ENCODE measurements at regions not wholly inside any gene's neighbourhood (a gene's known extent, or its start where the extent isn't known, plus 50 kb on each side); places are given as distances from the start of the nearest gene placed in this dataset.
"Not testable (repeated sequence)": the region's sequence is repeated elsewhere in the genome, so short reads cannot be mapped to it uniquely, and the experiment has no call there.

DNA sequence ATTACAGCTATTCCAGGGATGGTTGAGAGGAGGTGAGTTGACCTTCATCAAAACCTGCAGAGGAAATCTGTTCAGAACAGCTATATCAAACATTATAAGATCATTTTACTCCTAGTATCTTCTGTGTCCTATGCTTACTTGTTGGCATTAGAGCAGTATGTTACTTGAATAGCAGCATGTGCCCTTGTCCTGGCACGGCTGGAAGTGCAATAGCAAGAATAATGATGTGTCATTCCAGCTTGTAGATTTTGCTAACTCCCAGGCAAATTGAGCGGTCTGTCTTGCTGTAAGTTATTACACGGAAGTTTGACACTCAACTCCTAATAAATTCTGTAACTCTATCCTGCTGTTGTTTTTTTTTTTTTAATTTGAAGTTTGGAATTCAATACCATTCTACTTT is 385.5 kb downstream of the TENT5A start:
- in situ Hi-C loops (cut with MboI; ENCODE audit: low sequenced_read_pairs, unreplicated experiment) = no loop called here
- DNase-seq (ENCODE audit: low spot score) = no peak
- TF ChIP-seq, protein P1, sequence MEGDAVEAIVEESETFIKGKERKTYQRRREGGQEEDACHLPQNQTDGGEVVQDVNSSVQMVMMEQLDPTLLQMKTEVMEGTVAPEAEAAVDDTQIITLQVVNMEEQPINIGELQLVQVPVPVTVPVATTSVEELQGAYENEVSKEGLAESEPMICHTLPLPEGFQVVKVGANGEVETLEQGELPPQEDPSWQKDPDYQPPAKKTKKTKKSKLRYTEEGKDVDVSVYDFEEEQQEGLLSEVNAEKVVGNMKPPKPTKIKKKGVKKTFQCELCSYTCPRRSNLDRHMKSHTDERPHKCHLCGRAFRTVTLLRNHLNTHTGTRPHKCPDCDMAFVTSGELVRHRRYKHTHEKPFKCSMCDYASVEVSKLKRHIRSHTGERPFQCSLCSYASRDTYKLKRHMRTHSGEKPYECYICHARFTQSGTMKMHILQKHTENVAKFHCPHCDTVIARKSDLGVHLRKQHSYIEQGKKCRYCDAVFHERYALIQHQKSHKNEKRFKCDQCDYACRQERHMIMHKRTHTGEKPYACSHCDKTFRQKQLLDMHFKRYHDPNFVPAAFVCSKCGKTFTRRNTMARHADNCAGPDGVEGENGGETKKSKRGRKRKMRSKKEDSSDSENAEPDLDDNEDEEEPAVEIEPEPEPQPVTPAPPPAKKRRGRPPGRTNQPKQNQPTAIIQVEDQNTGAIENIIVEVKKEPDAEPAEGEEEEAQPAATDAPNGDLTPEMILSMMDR (IDR thresholded peaks at IDR 0.05; ENCODE audit: borderline replicate concordance, control extremely low read depth, extremely low read depth, insufficient read depth, missing control alignments) = no peak

- in situ Hi-C loops (cut with MboI; ENCODE audit: low sequenced_read_pairs, unreplicated experiment) = no loop called here
- TF ChIP-seq, protein P1 (IDR thresholded peaks at IDR 0.05; ENCODE audit: borderline replicate concordance, control extremely low read depth, extremely low read depth, insufficient read depth, missing control alignments) = no peak
- no peak for DNase-seq (ENCODE audit: low spot score)
Measured at GRCh38 chr6:81362246-81362645, 390.2 kb downstream of the TENT5A start.

GRCh38 chr6:81353262-81353661 is 399.2 kb downstream of the TENT5A start:
- DNase-seq (ENCODE audit: low spot score) = no peak
- in situ Hi-C loops (cut with MboI; ENCODE audit: low sequenced_read_pairs, unreplicated experiment) = no loop called here
- TF ChIP-seq, protein P1 (IDR thresholded peaks at IDR 0.05; ENCODE audit: borderline replicate concordance, control extremely low read depth, extremely low read depth, insufficient read depth, missing control alignments) = no peak

DNA sequence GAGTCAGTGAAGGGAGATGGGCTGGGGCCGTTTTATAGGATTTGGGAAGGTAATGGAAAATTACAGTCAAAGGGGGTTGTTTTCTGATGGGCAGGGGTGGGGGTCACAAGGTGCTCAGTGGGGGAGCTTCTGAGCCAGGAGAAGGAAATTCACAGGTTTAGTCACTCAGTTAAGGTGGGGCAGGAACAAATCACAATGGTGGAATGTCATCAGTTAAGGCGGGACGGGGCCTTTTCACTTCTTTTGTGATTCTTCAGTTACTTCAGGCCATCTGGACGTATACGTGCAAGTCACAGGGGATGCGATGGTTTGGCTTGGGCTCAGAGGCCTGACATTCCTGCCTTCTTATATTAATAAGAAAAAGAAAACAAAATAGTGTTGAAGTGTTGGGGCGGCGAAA is 408.5 kb downstream of the TENT5A start:
- in situ Hi-C loops (cut with MboI; ENCODE audit: low sequenced_read_pairs, unreplicated experiment) = not testable (repeated sequence)

GRCh38 chr6:81340946-81341345 is 411.5 kb downstream of the TENT5A start:
- DNase-seq (ENCODE audit: low spot score) = no peak
- TF ChIP-seq, protein P1 (IDR thresholded peaks at IDR 0.05; ENCODE audit: borderline replicate concordance, control extremely low read depth, extremely low read depth, insufficient read depth, missing control alignments) = no peak
- in situ Hi-C loops (cut with MboI; ENCODE audit: low sequenced_read_pairs, unreplicated experiment) = no loop called here

More for the DNA sequence above, 408.5 kb downstream of the TENT5A start:
- DNase-seq (ENCODE audit: low spot score) = not testable (repeated sequence)

DNA sequence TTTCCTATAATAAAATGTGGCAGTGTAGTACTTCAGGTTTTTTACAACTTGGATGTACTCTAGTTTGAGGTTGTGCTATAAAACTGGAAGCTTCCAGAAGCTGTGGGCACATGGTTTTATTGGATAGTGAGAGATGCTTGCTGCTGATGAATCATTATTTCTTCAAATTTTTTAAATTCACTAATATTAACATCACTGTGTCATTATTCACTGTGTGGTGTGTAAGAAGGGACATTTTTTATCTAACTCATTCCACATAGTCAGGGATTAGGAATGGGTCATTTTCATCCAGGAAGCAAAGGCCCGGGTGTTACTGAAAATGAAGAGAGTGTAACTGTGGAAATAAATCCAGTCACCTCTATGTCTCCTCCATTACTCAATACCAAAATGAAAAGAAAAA is 421.0 kb downstream of the TENT5A start:
- in situ Hi-C loops (cut with MboI; ENCODE audit: low sequenced_read_pairs, unreplicated experiment) = no loop called here
- DNase-seq (ENCODE audit: low spot score) = no peak
- TF ChIP-seq, protein P1 (IDR thresholded peaks at IDR 0.05; ENCODE audit: borderline replicate concordance, control extremely low read depth, extremely low read depth, insufficient read depth, missing control alignments) = no peak

DNA sequence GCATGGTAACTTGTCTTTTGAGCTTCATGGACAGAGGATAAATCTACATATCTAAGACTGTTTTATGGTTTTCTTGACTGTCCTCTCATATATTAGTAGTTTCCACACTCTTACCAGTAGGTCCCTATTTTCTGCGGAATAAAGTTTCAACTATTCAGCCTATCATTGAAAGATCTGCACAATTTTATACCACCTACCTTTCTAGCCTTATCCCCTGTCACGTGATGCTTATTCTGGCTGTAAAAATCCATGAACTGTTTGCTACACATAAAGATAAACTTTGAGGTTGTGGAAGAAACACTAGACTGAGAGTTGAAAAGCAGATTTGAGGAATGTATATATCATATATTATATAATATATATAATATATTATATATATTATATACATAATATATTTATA is 423.8 kb downstream of the TENT5A start:
- no peak for DNase-seq (ENCODE audit: low spot score)
- in situ Hi-C loops (cut with MboI; ENCODE audit: low sequenced_read_pairs, unreplicated experiment) = no loop called here
- TF ChIP-seq, protein P1 (IDR thresholded peaks at IDR 0.05; ENCODE audit: borderline replicate concordance, control extremely low read depth, extremely low read depth, insufficient read depth, missing control alignments) = no peak

Measured in GM13976 (cell line).